ENCODE measurements at regions not wholly inside any gene's neighbourhood (a gene's known extent, or its start where the extent isn't known, plus 50 kb on each side); places are given as distances from the start of the nearest gene placed in this dataset.

DNA sequence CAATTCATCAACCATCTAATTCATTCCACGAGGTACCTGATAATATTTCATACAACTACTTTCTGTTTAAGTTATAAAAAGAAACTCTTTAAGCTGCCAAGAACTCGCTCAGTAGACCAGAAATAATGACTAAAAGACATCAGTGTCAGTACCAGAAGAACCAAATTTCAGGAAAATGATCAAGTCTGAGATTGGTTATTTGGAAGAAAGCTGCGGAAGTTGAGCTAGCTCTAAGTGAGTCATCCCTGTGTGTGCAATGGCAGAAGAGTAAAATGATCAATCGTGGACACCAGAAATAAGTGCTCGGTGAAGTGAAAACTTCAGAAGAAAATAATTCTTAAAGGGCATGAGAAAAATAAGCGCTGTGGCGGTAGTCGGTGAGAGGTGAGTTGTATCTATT lies 933.2 kb upstream of the CHORDC1 start:
- H3K27me3 Mint-ChIP-seq (ENCODE audit: low read depth) = no peaks in the 10 kb centered on the region
- no peak overlapping the region for H3K27ac Mint-ChIP-seq
- peaks cover 11% of the 10 kb centered on the region for H3K36me3 Mint-ChIP-seq
- TF ChIP-seq, protein P1, sequence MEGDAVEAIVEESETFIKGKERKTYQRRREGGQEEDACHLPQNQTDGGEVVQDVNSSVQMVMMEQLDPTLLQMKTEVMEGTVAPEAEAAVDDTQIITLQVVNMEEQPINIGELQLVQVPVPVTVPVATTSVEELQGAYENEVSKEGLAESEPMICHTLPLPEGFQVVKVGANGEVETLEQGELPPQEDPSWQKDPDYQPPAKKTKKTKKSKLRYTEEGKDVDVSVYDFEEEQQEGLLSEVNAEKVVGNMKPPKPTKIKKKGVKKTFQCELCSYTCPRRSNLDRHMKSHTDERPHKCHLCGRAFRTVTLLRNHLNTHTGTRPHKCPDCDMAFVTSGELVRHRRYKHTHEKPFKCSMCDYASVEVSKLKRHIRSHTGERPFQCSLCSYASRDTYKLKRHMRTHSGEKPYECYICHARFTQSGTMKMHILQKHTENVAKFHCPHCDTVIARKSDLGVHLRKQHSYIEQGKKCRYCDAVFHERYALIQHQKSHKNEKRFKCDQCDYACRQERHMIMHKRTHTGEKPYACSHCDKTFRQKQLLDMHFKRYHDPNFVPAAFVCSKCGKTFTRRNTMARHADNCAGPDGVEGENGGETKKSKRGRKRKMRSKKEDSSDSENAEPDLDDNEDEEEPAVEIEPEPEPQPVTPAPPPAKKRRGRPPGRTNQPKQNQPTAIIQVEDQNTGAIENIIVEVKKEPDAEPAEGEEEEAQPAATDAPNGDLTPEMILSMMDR (IDR thresholded peaks at IDR 0.05; ENCODE audit: unreplicated experiment) = no peak
- H3K9me3 Mint-ChIP-seq = peaks cover 21% of the 10 kb centered on the region
- no peak overlapping the region for H3K4me3 Mint-ChIP-seq
- no peak for DNase-seq (ENCODE audit: low spot score in 2 of 2, unreplicated experiment in 2 of 2)
- no peaks in the 10 kb centered on the region for H3K4me1 Mint-ChIP-seq

DNA sequence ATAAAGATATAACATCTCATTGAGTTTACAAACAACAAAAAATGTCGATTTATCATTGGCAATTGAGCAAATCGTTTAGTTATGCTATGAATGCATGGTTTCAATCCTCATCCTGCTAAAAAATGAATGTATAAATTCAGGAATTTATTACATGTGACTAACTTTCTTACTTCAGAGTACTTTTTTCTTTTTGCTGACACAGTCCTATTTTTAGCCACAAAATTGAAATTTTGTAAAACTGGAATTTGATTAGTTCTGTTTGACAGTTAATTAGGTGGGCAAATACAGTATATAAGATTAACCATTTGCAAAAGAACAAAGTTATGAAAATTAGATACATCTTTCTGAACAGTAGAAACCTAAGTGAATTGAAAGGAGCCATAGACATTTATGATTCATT lies 925.0 kb upstream of the CHORDC1 start:
- Mint-ChIP-seq H3K9me3 (peaks cover 30% of the 10 kb centered on the region), H3K4me3 (no peak overlapping the region)
- TF ChIP-seq, protein P1 (IDR thresholded peaks at IDR 0.05; ENCODE audit: unreplicated experiment) = no peak

DNA sequence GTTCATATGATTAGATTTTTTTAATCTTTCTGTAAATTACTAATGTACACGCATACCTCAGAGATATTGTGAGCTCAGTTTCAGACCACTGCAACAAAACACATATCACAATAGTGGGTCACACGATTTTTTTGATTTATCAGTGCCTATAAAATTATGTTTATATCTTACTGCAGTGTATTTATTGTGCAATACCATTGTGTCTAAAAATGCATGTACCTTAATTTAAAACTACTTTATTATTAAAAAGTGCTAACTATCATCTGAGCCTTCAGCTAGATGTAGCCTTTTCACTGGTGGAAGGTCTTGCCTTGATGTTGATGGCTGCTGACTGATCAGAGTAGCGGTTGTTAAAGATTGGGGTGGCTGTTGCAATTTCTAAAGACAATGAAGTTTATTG lies 918.8 kb upstream of the CHORDC1 start:
- Mint-ChIP-seq H3K27me3 (ENCODE audit: low read depth) (no peaks in the 10 kb centered on the region), H3K9me3 (peaks cover 23% of the 10 kb centered on the region), H3K4me1 (no peaks in the 10 kb centered on the region), H3K4me3 (no peak overlapping the region), H3K27ac (no peak overlapping the region), H3K36me3 (peaks cover 2% of the 10 kb centered on the region)
- TF ChIP-seq, protein P1 (IDR thresholded peaks at IDR 0.05; ENCODE audit: unreplicated experiment) = no peak
- no peak for DNase-seq (ENCODE audit: low spot score in 2 of 2, unreplicated experiment in 2 of 2)

More for the DNA sequence above, 925.0 kb upstream of the CHORDC1 start:
- Mint-ChIP-seq H3K4me1 (no peaks in the 10 kb centered on the region), H3K27ac (no peak overlapping the region), H3K36me3 (peaks cover 4% of the 10 kb centered on the region), H3K27me3 (ENCODE audit: low read depth) (no peaks in the 10 kb centered on the region)
- no peak for DNase-seq (ENCODE audit: low spot score in 2 of 2, unreplicated experiment in 2 of 2)

DNA sequence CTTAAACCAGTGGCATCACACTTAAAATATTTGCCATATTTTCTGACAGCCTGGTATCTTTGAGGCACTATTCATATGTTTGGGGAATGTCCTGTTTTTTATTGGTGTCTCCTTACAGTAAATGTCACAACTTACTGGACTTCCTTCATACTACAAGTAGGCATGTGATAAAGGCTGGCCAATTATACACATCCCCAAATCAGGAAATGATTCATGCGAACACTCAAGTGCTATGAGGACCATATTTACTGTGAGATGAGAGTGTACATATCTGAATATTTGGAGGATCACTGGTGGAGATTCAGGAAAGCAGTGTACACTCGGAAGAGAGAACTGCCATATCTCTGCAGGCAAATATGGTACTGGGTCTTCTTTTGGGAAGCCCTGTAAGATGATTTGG lies 913.8 kb upstream of the CHORDC1 start:
- Mint-ChIP-seq H3K27me3 (ENCODE audit: low read depth) (no peaks in the 10 kb centered on the region), H3K4me3 (no peak overlapping the region), H3K4me1 (no peaks in the 10 kb centered on the region), H3K9me3 (peaks cover 9% of the 10 kb centered on the region), H3K27ac (no peak overlapping the region), H3K36me3 (peaks cover 2% of the 10 kb centered on the region)
- DNase-seq (ENCODE audit: low spot score in 2 of 2, unreplicated experiment in 2 of 2) = no peak
- TF ChIP-seq, protein P1 (IDR thresholded peaks at IDR 0.05; ENCODE audit: unreplicated experiment) = no peak

DNA sequence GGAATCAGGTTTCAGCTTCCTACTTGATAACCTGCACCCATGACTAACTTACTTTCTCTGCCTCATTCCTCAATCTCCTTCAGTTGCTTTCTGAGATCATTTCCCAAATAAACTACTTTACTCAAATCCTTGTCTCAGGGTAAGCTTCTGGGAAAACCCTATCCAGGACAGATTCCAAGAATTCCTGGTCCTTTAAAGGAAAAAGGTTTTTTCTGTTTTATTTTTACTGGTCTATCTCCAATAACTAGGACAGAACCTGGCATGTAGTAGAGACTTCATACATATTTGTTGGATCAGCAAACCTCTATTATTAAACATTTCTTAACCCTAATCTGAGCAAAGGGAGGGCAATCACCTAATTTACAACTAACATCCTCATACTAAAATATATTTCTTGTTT lies 910.5 kb upstream of the CHORDC1 start:
- Mint-ChIP-seq H3K36me3 (no peaks in the 10 kb centered on the region), H3K4me3 (no peak overlapping the region), H3K27ac (no peak overlapping the region), H3K4me1 (peaks cover 16% of the 10 kb centered on the region), H3K9me3 (peaks cover 5% of the 10 kb centered on the region), H3K27me3 (ENCODE audit: low read depth) (no peaks in the 10 kb centered on the region)
- TF ChIP-seq, protein P1 (IDR thresholded peaks at IDR 0.05; ENCODE audit: unreplicated experiment) = no peak
- DNase-seq (ENCODE audit: low spot score in 2 of 2, unreplicated experiment in 2 of 2) = no peak

DNA sequence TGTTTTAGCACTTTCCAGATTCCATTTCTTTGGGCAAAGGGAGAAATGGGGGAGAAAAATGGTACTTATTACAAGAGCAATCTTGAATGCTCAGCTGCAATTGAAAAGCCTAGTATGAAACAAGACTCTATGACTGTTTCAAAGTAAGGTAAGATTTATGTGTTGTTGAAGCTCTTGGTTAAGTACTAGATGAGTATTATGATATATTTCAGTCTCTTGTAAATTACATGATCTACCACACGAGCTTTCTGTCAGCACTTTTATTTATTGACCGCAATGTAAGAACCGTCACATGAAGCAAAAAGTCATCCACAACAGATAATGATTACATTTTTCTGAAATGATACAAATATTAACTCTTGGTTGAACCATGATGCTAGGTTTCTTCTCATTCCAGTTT lies 906.7 kb upstream of the CHORDC1 start:
- Mint-ChIP-seq H3K27ac (no peak overlapping the region), H3K4me1 (peaks cover 20% of the 10 kb centered on the region), H3K36me3 (no peaks in the 10 kb centered on the region), H3K27me3 (ENCODE audit: low read depth) (no peaks in the 10 kb centered on the region), H3K4me3 (no peak overlapping the region), H3K9me3 (no peaks in the 10 kb centered on the region)
- TF ChIP-seq, protein P1 (IDR thresholded peaks at IDR 0.05; ENCODE audit: unreplicated experiment) = no peak
- DNase-seq (ENCODE audit: low spot score in 2 of 2, unreplicated experiment in 2 of 2) = no peak

All from mesothelial cell of epicardium (in vitro differentiated cells).